ENCODE measurements at regions not wholly inside any gene's neighbourhood (a gene's known extent, or its start where the extent isn't known, plus 50 kb on each side); places are given as distances from the start of the nearest gene placed in this dataset.
"Not testable (repeated sequence)": the region's sequence is repeated elsewhere in the genome, so short reads cannot be mapped to it uniquely, and the experiment has no call there.

DNA sequence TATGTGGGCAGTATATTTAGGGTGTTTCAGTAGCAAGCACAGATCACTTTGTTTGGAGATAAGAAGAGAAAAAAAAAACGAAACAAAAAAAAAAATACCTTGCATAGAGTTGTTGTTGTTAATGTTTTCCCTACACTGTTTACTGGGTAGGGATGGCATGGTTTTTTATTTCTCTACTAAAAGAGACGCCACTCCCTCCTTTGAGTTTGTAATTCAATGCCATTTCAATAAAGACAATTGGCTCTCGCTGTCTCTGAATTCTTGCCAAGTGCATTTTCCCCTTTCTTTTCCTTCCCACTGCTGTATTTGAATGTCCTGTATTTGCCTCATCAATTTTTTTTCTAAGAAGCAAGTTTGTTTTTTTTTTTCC, 213.9 kb upstream of the UBASH3B start:
- no peak for DNase-seq

DNA sequence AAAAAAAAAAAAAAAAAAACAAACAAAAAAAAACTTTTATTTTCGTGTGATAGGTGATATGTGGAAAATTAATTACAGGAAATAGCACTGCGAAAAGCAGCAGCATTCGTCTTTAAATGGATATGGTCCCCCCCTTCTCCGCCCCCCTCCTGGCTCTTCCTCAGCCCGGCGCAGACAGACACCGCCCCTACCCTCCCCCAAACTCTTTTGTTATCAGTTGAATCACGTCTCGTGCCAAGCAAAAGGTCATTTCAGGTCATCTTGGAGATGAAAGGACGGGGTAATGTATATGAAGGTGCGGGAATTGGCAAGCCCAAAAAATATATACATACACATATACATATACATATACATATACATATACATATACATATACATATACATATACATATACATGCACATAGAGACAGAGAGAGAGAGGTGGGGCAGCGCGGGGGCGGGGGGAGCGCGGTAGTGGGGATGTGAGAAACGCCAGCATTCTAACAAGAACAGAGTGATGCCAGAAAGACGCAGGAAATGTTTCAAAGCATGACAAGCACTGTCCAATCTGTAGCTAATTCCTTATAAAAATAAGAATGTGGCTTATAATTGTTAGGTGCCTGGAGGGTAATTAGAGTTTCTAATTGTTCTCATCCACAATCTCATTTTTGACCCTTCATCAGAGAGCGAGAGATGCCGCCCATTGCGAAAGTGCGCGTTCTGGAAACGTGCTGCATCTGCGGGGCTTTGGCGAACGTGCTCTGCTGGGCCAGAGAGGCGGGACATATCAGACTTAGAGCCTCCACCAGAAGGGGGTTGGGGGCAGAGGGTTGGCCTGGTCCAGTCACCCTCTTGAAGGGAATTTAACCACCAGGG, 214.5 kb upstream of the UBASH3B start:
- no peak for DNase-seq

DNA sequence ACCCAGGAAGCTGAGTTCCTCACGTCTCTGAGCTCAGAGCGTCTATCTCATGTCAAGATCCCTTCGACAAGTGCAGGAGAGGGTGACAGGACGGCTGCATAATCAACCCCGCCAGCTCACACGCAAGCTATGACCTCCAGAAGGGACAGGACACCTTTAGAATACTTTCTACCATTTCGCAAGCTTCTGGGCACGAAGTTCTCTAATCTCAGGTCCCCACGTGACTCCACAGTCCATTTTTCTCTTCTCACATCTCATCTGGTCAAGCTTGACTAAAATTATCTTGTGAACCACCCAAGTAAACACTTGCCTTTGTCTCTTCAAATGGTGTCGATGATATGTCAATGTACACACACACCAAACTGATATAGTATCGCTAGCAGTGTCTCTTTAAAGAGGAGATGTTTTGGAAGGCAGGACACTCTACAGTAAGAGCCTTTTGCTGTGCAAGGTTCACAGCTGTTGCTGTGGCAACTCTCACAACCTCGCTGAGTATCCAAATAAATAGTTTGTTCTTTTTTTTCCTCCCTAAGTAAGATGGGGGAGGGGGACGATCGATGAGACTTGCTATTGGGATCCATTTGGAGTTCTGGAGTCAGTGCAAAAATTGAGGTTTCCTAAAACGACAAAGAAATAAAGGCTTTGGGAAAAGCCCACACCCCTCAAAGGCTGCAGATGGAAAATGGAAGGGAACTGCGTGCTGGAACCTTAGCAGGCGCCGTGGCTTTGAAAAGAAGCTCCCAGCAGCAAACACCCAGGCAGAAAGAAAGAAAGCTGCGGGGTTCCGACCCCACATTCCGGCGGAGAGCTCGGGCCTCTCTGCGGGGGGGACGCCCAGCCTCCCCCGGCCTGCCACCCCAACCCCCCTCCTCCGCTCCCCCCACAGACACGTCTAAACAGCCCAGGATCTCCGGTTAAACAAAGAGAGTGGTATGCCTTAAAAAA, 215.4 kb upstream of the UBASH3B start:
- DNase-seq, result no peak

DNA sequence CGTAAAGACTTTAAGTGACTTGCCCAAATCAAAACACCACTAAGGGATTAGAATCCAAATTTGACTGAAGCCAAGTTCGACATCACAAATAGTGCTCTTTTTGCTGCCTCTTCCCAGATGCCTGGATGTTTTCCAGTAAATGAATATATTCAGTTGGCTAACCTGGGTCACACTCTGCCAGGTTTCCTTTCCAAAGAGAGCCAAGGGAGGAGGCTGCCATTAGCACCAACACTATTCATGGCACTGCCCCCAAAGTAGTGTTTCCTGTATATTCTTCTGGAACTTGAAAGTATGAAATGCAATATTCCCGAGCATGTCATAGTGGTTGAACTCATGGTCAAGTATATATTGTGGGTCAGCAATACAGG, 219.3 kb upstream of the UBASH3B start:
- no peak for DNase-seq

DNA sequence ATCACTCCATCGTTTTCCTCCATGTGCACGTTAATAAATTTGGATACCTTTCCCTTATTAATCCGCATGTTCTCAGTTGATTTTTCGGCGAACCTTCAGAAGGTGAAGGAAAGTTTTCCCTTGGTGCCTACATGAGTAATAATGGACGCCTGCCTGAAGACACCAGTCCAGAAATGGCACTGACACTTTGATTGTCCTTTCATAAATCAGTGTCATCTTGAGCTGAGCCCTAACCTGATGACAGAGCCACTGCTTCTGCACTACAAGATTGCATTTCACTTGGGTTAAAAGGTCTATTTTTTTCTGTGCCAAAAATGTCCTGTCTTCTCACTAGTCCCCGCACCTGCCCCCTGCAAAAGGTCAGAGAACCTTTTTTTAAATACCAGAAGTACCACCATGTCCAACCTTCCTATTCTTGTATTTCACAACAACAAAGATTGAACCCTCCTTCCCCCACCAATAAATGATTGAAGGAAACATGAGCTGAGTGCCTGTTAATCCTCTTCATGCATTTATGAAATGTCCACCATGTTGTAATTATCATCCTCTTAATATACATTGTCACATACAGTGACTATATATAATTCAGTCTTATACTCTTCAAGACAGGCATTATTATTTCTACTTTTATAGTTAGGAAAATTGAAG, 219.9 kb upstream of the UBASH3B start:
- no peak for DNase-seq

DNA sequence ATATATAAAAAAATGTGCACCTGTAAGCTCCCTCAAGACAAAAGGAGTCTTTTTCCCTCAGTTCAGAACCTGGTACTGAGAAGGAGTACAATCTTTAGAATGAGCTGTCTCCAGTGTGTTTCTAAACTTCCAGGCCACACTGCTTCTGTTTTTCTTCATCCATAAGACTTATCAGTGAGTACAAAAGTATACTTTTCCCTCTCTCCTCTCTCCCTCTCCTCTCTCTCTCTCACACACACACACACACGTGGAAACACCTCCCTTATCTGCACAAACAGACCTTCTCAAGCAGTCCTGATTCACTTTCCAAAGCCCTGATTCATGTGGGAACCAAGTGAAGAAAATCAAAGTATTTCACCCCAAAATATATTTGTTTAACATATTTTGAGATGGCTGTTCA, 220.7 kb upstream of the UBASH3B start:
- DNase-seq, result no peak

DNA sequence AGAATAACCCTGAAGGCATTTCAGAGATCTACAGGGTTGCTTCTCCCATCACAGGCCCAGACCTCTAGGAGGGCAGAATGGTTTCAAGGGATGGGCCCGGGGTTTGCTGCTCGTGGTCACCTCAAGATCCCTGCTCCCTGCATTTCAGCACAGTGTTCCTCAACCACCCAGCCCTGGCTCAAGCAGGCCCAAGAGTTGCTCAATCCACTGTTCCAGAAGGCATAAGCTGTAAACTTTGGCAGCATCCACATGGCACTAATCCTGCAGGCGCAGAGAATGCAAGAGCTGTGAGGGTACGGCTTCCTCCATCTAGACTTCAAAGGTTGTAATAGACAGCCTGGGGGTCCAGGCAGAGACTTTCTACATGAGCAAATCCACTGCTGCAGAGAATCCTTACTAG, 225.0 kb upstream of the UBASH3B start:
- no peak for DNase-seq

DNA sequence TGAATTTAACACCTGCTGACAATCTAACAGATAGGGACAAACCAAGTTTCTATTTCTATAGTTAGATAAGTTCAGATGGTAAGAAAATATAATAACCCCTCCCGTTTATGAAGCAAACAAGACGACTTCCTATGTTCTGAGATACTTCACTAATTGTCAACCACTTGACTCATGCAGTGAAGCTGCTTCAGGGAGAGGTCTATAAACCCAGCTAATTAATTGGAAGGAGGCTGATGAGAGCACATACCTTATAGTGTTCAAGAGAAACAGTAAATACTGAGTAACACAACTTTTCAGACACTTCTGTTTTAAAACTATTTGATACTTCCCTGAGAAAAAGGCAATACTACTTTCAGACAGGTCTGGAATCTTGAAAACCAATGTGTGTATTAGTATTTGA, 229.4 kb upstream of the UBASH3B start:
- no peak for DNase-seq

DNA sequence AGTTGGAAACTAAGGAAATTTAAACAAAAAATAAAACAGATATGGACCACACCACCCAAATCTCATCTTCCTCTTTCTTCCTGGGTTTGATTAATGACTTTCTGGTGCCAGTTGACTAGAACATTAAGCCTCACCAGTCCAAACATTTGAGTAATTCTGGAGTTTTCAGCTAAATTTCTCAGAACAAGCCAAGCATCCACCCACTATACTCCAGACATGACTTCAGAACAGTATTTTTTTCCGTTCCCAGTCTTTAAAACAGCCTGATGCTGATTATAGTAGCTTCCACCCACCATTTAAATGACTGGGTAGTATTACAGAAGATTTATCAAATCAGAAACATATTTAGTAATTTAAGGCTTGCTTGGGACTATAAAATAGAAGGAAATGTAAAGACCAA, 230.9 kb upstream of the UBASH3B start:
- no peak for DNase-seq

DNA sequence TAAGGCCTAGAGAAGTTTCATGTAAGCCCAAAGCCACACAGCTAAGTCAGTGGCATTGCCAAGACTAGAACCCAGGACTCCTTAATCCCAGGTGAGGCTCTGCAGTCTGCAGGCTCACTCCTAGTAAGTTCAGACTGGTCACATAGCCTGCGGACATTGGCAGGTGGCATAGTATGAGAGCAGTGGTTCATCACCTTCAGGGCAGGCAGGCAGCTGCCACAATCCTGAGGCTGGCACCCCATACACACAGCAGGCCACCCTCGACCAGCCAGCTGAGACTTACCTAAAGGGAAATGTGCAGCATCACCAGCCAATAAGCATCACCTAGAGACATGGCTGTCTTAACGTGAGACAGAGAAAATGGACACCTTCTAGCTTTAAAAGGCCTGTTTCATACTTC, 231.6 kb upstream of the UBASH3B start:
- no peak for DNase-seq

DNA sequence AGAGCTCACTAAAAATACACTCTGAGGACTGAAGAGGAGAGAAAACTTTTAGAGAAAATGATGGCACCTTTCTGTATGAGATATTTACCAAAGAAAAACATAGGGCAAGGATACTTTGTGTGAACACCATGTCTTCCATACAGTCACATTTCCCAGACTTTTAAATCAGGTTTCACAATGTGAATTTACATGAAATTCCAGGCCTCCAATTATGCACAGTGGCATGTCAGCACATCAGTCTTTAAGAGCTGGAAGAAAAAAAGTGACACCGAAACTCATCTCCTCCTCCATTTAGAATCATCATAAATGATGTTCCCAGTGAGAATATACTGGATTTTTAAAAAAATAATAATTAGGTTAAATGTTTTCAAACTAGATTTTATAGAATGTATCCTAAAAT, 232.2 kb upstream of the UBASH3B start:
- no peak for DNase-seq

DNA sequence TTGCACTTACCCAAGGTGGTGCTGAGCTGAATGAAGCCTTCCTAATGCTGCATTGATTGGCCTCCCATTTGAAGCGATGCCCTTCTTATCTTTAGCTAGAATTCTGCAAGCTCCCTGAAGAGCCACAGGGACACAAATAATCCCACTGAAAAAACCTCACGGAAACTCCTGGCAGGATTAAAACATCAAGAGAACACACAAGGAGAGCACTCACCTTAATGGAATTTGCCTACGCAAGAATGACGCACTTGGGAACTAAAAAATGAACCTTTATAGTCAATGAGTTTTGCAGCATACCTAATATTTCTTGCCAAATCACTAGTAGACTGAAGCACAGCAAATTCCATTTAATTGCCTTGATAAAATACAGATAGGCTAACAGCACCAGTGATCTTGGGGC, 232.8 kb upstream of the UBASH3B start:
- no peak for DNase-seq

DNA sequence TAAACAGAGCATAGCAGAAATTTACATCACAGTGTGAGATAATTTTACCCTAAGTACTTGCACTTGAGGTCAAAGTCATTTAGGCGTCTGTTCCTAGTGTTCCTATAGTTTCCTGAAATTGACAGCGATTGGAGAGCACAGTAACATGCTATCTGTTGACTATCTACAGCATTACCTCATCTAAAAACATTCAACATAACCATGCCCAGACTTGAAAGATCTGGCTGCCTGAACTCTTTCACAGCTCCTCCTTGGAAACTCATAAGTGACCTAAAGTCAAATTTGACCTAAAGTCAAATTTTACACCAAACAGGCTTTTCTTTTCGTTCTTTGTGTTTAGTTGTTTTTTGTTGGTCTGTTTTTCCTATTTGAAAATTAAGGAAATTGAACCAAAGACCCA, 233.8 kb upstream of the UBASH3B start:
- no peak for DNase-seq

DNA sequence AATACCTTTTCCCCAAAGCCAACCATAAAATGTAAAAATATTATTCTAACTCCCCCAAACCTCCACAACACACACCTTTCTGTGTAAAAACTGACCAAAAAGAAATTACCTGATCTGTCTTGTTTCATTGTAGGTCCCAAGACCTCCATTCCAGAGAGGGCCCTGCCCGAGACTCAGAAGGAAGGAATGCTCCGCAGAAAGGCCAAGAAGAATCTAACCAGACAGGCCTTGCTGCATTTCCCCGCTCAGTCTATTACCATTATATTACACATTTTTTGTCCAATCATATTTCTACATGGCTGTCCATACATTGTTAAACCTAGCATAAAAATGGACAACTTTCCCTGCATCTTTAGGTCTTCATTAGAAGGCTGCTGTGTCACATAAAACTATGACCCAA, 237.5 kb upstream of the UBASH3B start:
- no peak for DNase-seq

DNA sequence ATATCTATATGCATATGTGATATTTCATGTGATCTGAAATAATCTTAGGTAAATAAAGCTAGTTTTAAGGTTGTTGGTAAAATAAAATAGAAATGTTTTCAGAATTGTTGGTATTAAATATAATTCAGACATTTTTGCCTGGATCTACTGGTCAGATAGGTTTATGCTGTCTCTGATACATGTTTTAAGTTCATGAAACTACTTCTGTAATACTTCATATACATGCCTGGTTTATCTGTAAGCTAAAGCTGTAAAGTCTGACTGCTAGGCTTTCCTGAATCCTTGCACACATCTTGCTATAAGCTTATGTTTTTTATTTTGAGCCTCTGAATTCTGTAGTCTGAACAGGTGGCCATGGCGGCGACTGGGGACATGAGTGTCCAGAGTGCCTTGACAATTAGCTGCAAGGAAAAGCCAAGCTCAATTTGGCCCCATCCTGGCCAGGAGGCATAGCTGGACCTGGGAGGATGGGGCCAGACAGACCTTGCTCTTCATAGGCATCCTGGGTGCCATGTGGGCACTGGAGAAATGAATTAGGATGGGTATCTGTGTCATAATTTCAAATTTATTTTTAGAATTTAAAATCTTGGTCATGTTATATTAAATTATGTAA, 241.0 kb upstream of the UBASH3B start:
- no peak for DNase-seq

DNA sequence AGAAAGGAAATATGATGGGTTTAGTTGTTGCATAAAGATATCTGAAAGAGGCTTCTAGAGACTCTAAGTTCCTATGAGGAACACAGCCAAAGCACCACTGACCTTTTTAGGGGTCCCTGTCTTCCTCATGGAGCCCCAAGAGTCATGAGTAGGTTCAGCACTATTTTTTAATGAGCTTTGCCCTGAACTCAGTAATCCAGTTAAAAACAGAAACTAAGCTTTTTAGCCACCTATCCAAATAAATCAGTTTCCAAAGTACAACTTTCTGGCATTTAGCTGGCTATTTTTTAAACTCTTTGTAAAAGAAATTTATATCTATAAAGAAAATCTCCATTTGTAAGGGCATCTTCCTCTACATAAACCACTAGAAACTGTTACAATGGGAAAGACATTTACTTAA, 241.8 kb upstream of the UBASH3B start:
- DNase-seq, result no peak

DNA sequence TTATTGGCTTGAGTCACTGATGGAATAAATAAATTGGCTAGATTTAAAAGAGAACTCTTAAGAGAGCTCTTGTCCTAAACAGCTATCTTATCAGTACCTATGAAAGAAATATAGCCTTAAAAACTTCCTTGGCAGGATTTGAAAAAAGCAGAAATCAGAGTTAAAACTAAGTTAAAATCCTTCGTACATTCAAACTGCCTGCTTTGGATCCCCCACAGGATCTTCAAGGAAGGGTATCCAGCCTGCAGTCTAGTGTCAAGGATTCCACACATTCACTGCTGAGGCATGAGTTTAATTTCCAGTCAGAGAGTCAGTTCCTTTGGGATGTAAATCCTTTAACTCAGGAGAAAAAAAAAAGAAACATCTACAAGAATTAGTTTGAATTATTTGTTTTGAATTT, 242.9 kb upstream of the UBASH3B start:
- DNase-seq, result no peak

DNA sequence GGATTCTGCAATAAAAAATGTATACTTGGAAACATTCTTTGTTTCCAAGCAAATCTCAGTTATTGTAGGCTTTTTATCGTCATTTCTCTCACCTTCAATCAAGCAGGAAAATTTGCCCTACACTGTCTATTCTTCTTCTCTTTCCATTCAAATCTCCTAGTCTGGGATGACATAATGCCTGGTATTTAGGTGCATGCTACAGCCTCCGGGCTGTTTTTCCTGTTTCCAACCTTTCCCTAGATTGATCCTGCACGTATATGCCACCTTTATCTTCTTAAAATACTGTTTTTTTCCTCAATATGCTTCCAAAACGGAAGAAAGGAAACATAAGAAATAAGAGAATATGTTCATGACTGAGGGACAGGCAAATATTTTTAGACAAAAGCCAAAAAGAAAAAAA, 249.1 kb upstream of the UBASH3B start:
- DNase-seq, result no peak

DNA sequence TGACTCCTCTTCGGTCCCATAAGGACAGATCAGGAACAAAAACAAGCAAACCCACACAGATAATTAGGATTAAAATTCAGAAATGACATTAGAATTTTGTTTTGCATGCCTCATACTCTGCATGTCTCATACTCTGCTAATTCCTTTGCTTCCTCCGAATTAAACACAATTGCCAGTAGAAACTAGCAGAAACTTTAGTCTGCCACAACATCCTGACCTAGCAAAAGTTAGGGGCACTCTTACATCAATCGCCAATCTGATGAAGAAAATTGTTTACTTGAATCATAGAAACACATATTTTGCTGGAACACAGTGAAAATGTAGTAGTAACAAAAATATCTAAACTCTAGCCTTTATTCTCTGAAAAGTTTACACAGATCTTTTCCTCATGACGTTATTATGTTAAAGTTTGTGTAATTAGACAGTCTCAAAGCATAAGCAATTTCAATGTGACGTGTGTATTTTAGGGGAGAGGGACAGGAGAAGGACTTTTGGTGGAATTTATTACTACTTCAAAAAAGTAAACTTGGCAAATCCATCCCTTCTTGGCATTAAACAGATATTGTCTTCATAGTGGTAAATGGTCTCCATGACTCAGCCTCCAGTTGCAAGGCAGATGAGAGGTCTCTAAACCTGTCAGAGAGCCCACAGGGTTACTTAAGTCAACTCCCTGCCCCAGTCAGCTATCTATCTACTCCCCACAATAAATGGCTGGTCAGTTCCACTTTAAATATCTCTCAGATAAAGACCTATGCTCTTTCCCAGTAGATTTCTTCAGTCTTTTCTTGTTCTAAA, 249.8 kb upstream of the UBASH3B start:
- DNase-seq, result no peak

DNA sequence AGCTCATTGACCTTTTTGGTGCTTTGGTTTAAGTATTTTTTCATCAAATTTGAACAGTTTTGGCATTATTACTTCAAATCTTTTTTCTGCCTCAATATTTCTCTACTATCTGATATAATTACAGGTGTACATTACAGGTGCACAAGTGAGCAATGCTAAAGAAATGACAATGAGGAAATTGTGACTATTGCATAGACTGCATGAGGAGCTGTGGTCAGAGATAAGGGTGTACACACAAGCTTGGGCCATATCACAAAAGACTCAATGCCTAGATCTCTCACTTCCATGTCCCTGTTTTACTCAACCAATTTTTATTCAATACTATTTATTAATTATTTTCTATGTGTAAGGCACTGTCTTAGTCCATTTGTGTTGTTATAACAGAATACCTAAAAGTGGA, 251.0 kb upstream of the UBASH3B start:
- DNase-seq, result no peak

DNA sequence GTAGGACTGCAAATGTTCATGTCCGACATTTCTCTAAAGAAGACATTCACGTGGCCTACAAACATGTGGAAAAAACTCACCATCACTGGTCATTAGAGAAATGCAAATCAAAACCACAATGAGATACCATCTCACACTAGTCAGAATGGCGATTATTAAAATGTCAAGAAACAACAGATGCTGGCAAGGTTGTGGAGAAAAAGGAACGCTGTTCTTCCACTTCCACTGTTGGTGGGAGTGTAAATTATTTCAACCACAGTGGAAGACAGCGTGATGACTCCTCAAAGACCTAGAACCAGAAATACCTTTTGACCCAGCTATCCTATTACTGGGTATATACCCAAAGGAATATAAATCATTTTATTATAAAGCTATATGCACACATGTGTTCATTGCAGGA, 253.9 kb upstream of the UBASH3B start:
- not testable (repeated sequence) for DNase-seq

DNA sequence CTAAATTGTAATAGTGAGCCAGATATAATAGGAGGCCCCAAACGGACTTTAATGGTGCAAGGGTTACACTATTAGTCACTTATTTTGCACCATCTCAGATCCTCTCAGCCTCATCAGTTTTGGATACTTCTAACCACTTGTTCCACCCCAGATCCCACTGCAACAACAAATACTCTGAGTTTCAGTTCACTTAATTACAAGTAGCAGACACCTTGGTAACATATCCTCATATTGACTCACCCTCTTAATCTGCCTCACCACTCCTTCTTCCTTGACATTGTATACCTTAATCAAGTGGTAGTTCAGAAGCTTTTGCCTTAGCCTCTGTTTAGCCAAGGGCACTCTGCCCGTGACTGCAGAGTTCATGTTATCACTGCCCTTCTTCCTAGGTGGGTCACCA, 256.1 kb upstream of the UBASH3B start:
- DNase-seq, result no peak
